Gastroesophageal sphincter (tissue), 4 donors: ENCODE measurements at regions not wholly inside any gene's neighbourhood (a gene's known extent, or its start where the extent isn't known, plus 50 kb on each side); places are given as distances from the start of the nearest gene placed in this dataset.

Source experiments
- ATAC-seq: fragments of 150-250 bp; one replicate; pipeline ENCODE4 v1.9.1; 2016; ENCODE audit warnings: mild to moderate bottlenecking, moderate library complexity
- H3K27ac ChIP-seq, 4 donors: fragments of 200-600 bp; sonication (generic) in 3 of 4; 1 replicate in 3 of 4; 2 replicates in 1 of 4; pipeline ENCODE4 v1.5.1; 2016 to 2019
- H3K27me3 ChIP-seq: fragments of 200-600 bp; sonication (generic); one replicate; pipeline ENCODE4 v1.5.1; 2019
- H3K36me3 ChIP-seq, 2 donors: fragments of 200-600 bp; sonication (generic); one replicate each; pipeline ENCODE4 v1.5.1; 2019; ENCODE audit warnings: control low read depth in 1 of 2
- H3K4me1 ChIP-seq, 3 donors: fragments of 200-600 bp; sonication (generic); 1 replicate in 2 of 3; 2 replicates in 1 of 3; pipeline ENCODE4 v1.5.1; 2016 to 2019; ENCODE audit warnings: control low read depth in 2 of 3
- H3K4me3 ChIP-seq, 2 donors: fragments of 200-600 bp; sonication (generic); one replicate each; pipeline ENCODE4 v1.5.1; 2019; ENCODE audit warnings: mild to moderate bottlenecking in 1 of 2, moderate library complexity in 1 of 2
- H3K9me3 ChIP-seq, 3 donors: fragments of 200-600 bp; sonication (generic); one replicate each; pipeline ENCODE4 v1.5.1; 2017 to 2019; ENCODE audit warnings: control low read depth in 2 of 3
- EP300 ChIP-seq: sonication (generic); formaldehyde crosslinking; IDR thresholded peaks from one replicate; pipeline ENCODE4 v1.6.1; 2017; ENCODE audit warnings: antibody characterized with exemption, mild to moderate bottlenecking
- POLR2A ChIP-seq, 2 donors: fragments of 450-650 bp; IDR thresholded peaks; one replicate each; pipeline ENCODE4 v1.6.1; 2017; ENCODE audit warnings: antibody characterized with exemption in 2 of 2, mild to moderate bottlenecking in 2 of 2, moderate library complexity in 1 of 2
- POLR2AphosphoS5 ChIP-seq: sonication (generic); formaldehyde crosslinking; IDR thresholded peaks from one replicate; pipeline ENCODE4 v1.6.1; 2017; ENCODE audit warnings: antibody characterized with exemption
- WGBS, 2 donors: methylation state at CpG; one replicate each; pipeline ENCODE4 v1.1.5; 2018; ENCODE audit warnings: low coverage in 1 of 2; 5-methylcytosine and 5-hydroxymethylcytosine counted together
- TF ChIP-seq, protein P1 (sequence below), 4 experiments: fragments of 200-600 bp in 2 of 4; fragments of 450-650 bp in 2 of 4; sonication (generic) in 1 of 4; IDR thresholded peaks; one replicate each; pipeline ENCODE4 v1.5.1; 2017 to 2019; ENCODE audit warnings: antibody characterized with exemption in 4 of 4, mild to moderate bottlenecking in 2 of 4, moderate library complexity in 2 of 4

- H3K4me1 ChIP-seq = no peaks in the 10 kb centered on the region
- ATAC-seq = no peak
Observed at GRCh38 chr6:156579564-156579963, 197.6 kb upstream of the ARID1B start.

GRCh38 chr6:156577749-156578148, 199.4 kb upstream of the ARID1B start:
- Histone ChIP-seq H3K27me3 (no peaks in the 10 kb centered on the region), H3K4me3 (no peak overlapping the region), H3K9me3 (peaks cover 0 to 50% (median 0%) of the 10 kb centered on the region in 3 donors), H3K36me3 (no peaks in the 10 kb centered on the region), H3K27ac (no peak overlapping the region), H3K4me1 (no peaks in the 10 kb centered on the region)
- no peak for ATAC-seq
- TF ChIP-seq EP300 (no peak), POLR2AphosphoS5 (no peak), POLR2A (IDR thresholded peaks at IDR 0.05) (no peak)
- TF ChIP-seq, protein P1, sequence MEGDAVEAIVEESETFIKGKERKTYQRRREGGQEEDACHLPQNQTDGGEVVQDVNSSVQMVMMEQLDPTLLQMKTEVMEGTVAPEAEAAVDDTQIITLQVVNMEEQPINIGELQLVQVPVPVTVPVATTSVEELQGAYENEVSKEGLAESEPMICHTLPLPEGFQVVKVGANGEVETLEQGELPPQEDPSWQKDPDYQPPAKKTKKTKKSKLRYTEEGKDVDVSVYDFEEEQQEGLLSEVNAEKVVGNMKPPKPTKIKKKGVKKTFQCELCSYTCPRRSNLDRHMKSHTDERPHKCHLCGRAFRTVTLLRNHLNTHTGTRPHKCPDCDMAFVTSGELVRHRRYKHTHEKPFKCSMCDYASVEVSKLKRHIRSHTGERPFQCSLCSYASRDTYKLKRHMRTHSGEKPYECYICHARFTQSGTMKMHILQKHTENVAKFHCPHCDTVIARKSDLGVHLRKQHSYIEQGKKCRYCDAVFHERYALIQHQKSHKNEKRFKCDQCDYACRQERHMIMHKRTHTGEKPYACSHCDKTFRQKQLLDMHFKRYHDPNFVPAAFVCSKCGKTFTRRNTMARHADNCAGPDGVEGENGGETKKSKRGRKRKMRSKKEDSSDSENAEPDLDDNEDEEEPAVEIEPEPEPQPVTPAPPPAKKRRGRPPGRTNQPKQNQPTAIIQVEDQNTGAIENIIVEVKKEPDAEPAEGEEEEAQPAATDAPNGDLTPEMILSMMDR (IDR thresholded peaks at IDR 0.05) = no peak
- 60 to 89% methylated on average over 1 of the region's 1 CpG for WGBS, 2 donors

More at GRCh38 chr6:156579564-156579963, 197.6 kb upstream of the ARID1B start:
- TF ChIP-seq POLR2AphosphoS5 = no peak
- TF ChIP-seq, protein P1 (IDR thresholded peaks at IDR 0.05) = no peak
- TF ChIP-seq POLR2A (IDR thresholded peaks at IDR 0.05) = no peak
- no peak for TF ChIP-seq EP300
- Histone ChIP-seq H3K27ac (no peak overlapping the region), H3K36me3 (no peaks in the 10 kb centered on the region), H3K4me3 (no peak overlapping the region), H3K9me3 (peaks cover 0 to 50% (median 0%) of the 10 kb centered on the region in 3 donors), H3K27me3 (no peaks in the 10 kb centered on the region)

DNA sequence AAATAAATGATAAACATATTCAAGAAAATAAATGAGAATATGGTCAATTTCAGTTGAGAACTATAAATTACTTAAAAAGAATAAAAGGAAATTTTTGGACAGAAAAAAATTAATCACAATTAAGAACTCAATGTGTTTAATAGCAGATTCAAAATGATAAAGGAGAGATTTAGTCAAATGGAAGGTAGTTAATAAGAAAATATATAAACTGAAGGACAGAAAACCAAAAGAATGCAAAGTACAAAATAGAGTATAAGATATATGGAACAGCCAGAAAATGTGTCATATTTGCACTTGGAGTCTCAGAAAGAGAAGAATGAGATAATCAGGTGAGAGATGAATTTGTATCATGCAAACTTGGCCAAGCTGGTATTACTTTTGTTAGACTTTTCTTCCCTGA, 201.8 kb upstream of the ARID1B start:
- Histone ChIP-seq H3K36me3 (no peaks in the 10 kb centered on the region), H3K27ac (no peak overlapping the region), H3K4me3 (no peak overlapping the region), H3K27me3 (no peaks in the 10 kb centered on the region), H3K4me1 (no peaks in the 10 kb centered on the region), H3K9me3 (peaks cover 0 to 50% (median 0%) of the 10 kb centered on the region in 3 donors)
- TF ChIP-seq POLR2A (IDR thresholded peaks at IDR 0.05) (no peak), EP300 (no peak), POLR2AphosphoS5 (no peak)
- no peak for ATAC-seq

- WGBS, 2 donors = 62 to 71% methylated on average over 8 to 10 of the region's 10 CpGs
- TF ChIP-seq EP300 = no peak
- TF ChIP-seq, protein P1 (IDR thresholded peaks at IDR 0.05) = no peak
- no peak for TF ChIP-seq POLR2A (IDR thresholded peaks at IDR 0.05)
- TF ChIP-seq POLR2AphosphoS5 = no peak
- Histone ChIP-seq H3K36me3 (no peaks in the 10 kb centered on the region), H3K4me1 (peaks cover 0 to 15% (median 0%) of the 10 kb centered on the region in 3 donors), H3K4me3 (no peak overlapping the region), H3K27ac (no peak overlapping the region), H3K9me3 (peaks cover 0 to 11% (median 0%) of the 10 kb centered on the region in 3 donors), H3K27me3 (no peaks in the 10 kb centered on the region)
- ATAC-seq = no peak
Observed at GRCh38 chr6:156564807-156565149, 212.4 kb upstream of the ARID1B start.

GRCh38 chr6:156564127-156564806, 212.9 kb upstream of the ARID1B start:
- H3K27ac ChIP-seq = peak overlapping the region in 2 of 4 donors; percentile 23 to 39
- 1 to 8% methylated on average over 3 to 12 of the region's 14 CpGs for WGBS, 2 donors
- H3K36me3 ChIP-seq = no peaks in the 10 kb centered on the region
- H3K4me1 ChIP-seq = peaks cover 0 to 15% (median 0%) of the 10 kb centered on the region in 3 donors
- H3K9me3 ChIP-seq = peaks cover 0 to 11% (median 0%) of the 10 kb centered on the region in 3 donors
- peak; percentile 88 for ATAC-seq
- no peak overlapping the region for H3K4me3 ChIP-seq
- no peak for TF ChIP-seq POLR2A (IDR thresholded peaks at IDR 0.05)
- TF ChIP-seq POLR2AphosphoS5 = peak; percentile 44
- TF ChIP-seq, protein P1 (IDR thresholded peaks at IDR 0.05) = peak; percentile 87 to 97 (median 92)
- no peak for TF ChIP-seq EP300
- no peaks in the 10 kb centered on the region for H3K27me3 ChIP-seq
